HG03095 (cell line): ENCODE measurements at regions not wholly inside any gene's neighbourhood (a gene's known extent, or its start where the extent isn't known, plus 50 kb on each side); places are given as distances from the start of the nearest gene placed in this dataset.

Source experiments
- ATAC-seq: cut with Tn5 transposase; IDR thresholded peaks from one replicate; pipeline ENCODE4 v1.9.1; 2021; ENCODE audit warnings: moderate library complexity; ENCODE audit not compliant: unreplicated experiment

GRCh38 chr6:165827190-165827518, 164.1 kb upstream of the PDE10A start:
- ATAC-seq = no peak

- no peak for ATAC-seq
These were observed 163.6 kb upstream of the PDE10A start for GRCh38 chr6:165826487-165827189.

GRCh38 chr6:165825256-165825815, 162.3 kb upstream of the PDE10A start:
- ATAC-seq = no peak

- no peak for ATAC-seq
These were observed 160.7 kb upstream of the PDE10A start for GRCh38 chr6:165823609-165824326.

GRCh38 chr6:165822501-165822900, 159.5 kb upstream of the PDE10A start:
- no peak for ATAC-seq

GRCh38 chr6:165821754-165822153, 158.7 kb upstream of the PDE10A start:
- no peak for ATAC-seq

GRCh38 chr6:165820934-165821333, 157.9 kb upstream of the PDE10A start:
- ATAC-seq = no peak

- no peak for ATAC-seq
These were observed 157.4 kb upstream of the PDE10A start for GRCh38 chr6:165820407-165820806.

- no peak for ATAC-seq
These were observed 156.4 kb upstream of the PDE10A start for GRCh38 chr6:165819394-165819793.

- ATAC-seq = no peak
These were observed 155.2 kb upstream of the PDE10A start for GRCh38 chr6:165818200-165818599.

GRCh38 chr6:165817771-165818170, 154.7 kb upstream of the PDE10A start:
- ATAC-seq = no peak

- no peak for ATAC-seq
These were observed 154.1 kb upstream of the PDE10A start for GRCh38 chr6:165817148-165817547.

- no peak for ATAC-seq
These were observed 151.6 kb upstream of the PDE10A start for GRCh38 chr6:165814679-165815078.

- no peak for ATAC-seq
These were observed 148.5 kb upstream of the PDE10A start for GRCh38 chr6:165811512-165811911.

- no peak for ATAC-seq
These were observed 145.0 kb upstream of the PDE10A start for GRCh38 chr6:165808021-165808420.

GRCh38 chr6:165807249-165807960, 144.4 kb upstream of the PDE10A start:
- no peak for ATAC-seq

GRCh38 chr6:165806126-165806810, 143.2 kb upstream of the PDE10A start:
- no peak for ATAC-seq

GRCh38 chr6:165805636-165806035, 142.6 kb upstream of the PDE10A start:
- ATAC-seq = no peak

GRCh38 chr6:165805067-165805555, 142.1 kb upstream of the PDE10A start:
- no peak for ATAC-seq

- ATAC-seq = no peak
These were observed 141.5 kb upstream of the PDE10A start for GRCh38 chr6:165804331-165805066.
